ENCODE measurements at regions not wholly inside any gene's neighbourhood (a gene's known extent, or its start where the extent isn't known, plus 50 kb on each side); places are given as distances from the start of the nearest gene placed in this dataset.

- FAIRE-seq (no peak), DNase-seq (ENCODE audit: insufficient read length, low spot score) (peak; percentile 10)
Measured at GRCh38 chr15:96230526-96231181, 99.8 kb upstream of the NR2F2 start.

GRCh38 chr15:96232335-96232734 is 98.2 kb upstream of the NR2F2 start:
- no peak for DNase-seq (ENCODE audit: insufficient read length, low spot score)
- FAIRE-seq = no peak

- DNase-seq (ENCODE audit: insufficient read length, low spot score) (peak; percentile 62), FAIRE-seq (peak; percentile 20)
Measured at GRCh38 chr15:96234109-96234892, 96.2 kb upstream of the NR2F2 start.

- DNase-seq (ENCODE audit: insufficient read length, low spot score) (no peak), FAIRE-seq (no peak)
Measured at GRCh38 chr15:96237002-96237401, 93.5 kb upstream of the NR2F2 start.

- FAIRE-seq (no peak), DNase-seq (ENCODE audit: insufficient read length, low spot score) (no peak)
Measured at GRCh38 chr15:96242761-96243160, 87.7 kb upstream of the NR2F2 start.

GRCh38 chr15:96243701-96244100 is 86.8 kb upstream of the NR2F2 start:
- no peak for DNase-seq (ENCODE audit: insufficient read length, low spot score)
- no peak for FAIRE-seq

GRCh38 chr15:96245252-96245651 is 85.2 kb upstream of the NR2F2 start:
- no peak for DNase-seq (ENCODE audit: insufficient read length, low spot score)
- FAIRE-seq = no peak

- no peak for DNase-seq (ENCODE audit: insufficient read length, low spot score)
- FAIRE-seq = no peak
Measured at GRCh38 chr15:96246057-96246456, 84.4 kb upstream of the NR2F2 start.

- FAIRE-seq = no peak
- DNase-seq (ENCODE audit: insufficient read length, low spot score) = no peak
Measured at GRCh38 chr15:96247621-96248305, 82.7 kb upstream of the NR2F2 start.

- FAIRE-seq (no peak), DNase-seq (ENCODE audit: insufficient read length, low spot score) (no peak)
Measured at GRCh38 chr15:96252148-96252547, 78.4 kb upstream of the NR2F2 start.

- no peak for DNase-seq (ENCODE audit: insufficient read length, low spot score)
- no peak for FAIRE-seq
Measured at GRCh38 chr15:96253006-96253747, 77.3 kb upstream of the NR2F2 start.

GRCh38 chr15:96254173-96254572 is 76.3 kb upstream of the NR2F2 start:
- no peak for FAIRE-seq

GRCh38 chr15:96255599-96255998 is 74.9 kb upstream of the NR2F2 start:
- FAIRE-seq = no peak

More at GRCh38 chr15:96254173-96254572, 76.3 kb upstream of the NR2F2 start:
- DNase-seq (ENCODE audit: insufficient read length, low spot score) = no peak

GRCh38 chr15:96261575-96262034 is 68.9 kb upstream of the NR2F2 start:
- no peak for FAIRE-seq
- no peak for DNase-seq (ENCODE audit: insufficient read length, low spot score)

More at GRCh38 chr15:96255599-96255998, 74.9 kb upstream of the NR2F2 start:
- DNase-seq (ENCODE audit: insufficient read length, low spot score) = no peak

GRCh38 chr15:96262097-96262496 is 68.4 kb upstream of the NR2F2 start:
- DNase-seq (ENCODE audit: insufficient read length, low spot score) = no peak
- FAIRE-seq = no peak

GRCh38 chr15:96262549-96263489 is 67.7 kb upstream of the NR2F2 start:
- no peak for FAIRE-seq
- no peak for DNase-seq (ENCODE audit: insufficient read length, low spot score)

- DNase-seq (ENCODE audit: insufficient read length, low spot score) (no peak), FAIRE-seq (no peak)
Measured at GRCh38 chr15:96264351-96264798, 66.1 kb upstream of the NR2F2 start.

- DNase-seq (ENCODE audit: insufficient read length, low spot score) (peak; percentile 62), FAIRE-seq (no peak)
Measured at GRCh38 chr15:96264801-96265515, 65.5 kb upstream of the NR2F2 start.

- DNase-seq (ENCODE audit: insufficient read length, low spot score) (no peak), FAIRE-seq (no peak)
Measured at GRCh38 chr15:96266456-96266855, 64.0 kb upstream of the NR2F2 start.
